HG03439 (cell line): ENCODE measurements at regions not wholly inside any gene's neighbourhood (a gene's known extent, or its start where the extent isn't known, plus 50 kb on each side); places are given as distances from the start of the nearest gene placed in this dataset.

Experiments
- ATAC-seq: cut with Tn5 transposase; IDR thresholded peaks from one replicate; pipeline ENCODE4 v1.9.1; 2021; ENCODE audit warnings: mild to moderate bottlenecking, moderate library complexity; ENCODE audit not compliant: unreplicated experiment

GRCh38 chr2:219766658-219767057, 139.2 kb downstream of the SLC4A3 start:
- ATAC-seq, result no peak

GRCh38 chr2:219769090-219769910, 141.9 kb downstream of the SLC4A3 start:
- ATAC-seq, result no peak

GRCh38 chr2:219772103-219772635, 144.7 kb downstream of the SLC4A3 start:
- ATAC-seq, result no peak

GRCh38 chr2:219772697-219773096, 145.3 kb downstream of the SLC4A3 start:
- ATAC-seq, result no peak

- no peak for ATAC-seq
Measured at GRCh38 chr2:219775506-219775905, 148.1 kb downstream of the SLC4A3 start.

- no peak for ATAC-seq
Measured at GRCh38 chr2:219777388-219777787, 150.0 kb downstream of the SLC4A3 start.

- ATAC-seq, result no peak
Measured at GRCh38 chr2:219778189-219778588, 150.8 kb downstream of the SLC4A3 start.

- no peak for ATAC-seq
Measured at GRCh38 chr2:219782737-219783348, 155.4 kb downstream of the SLC4A3 start.

GRCh38 chr2:219783359-219783975, 156.0 kb downstream of the SLC4A3 start:
- ATAC-seq, result no peak

GRCh38 chr2:219784178-219784577, 156.7 kb downstream of the SLC4A3 start:
- ATAC-seq, result no peak

GRCh38 chr2:219789476-219789875, 162.0 kb downstream of the SLC4A3 start:
- ATAC-seq, result no peak

- no peak for ATAC-seq
Measured at GRCh38 chr2:219792446-219792845, 165.0 kb downstream of the SLC4A3 start.

- no peak for ATAC-seq
Measured at GRCh38 chr2:219798430-219798829, 171.0 kb downstream of the SLC4A3 start.

- ATAC-seq, result no peak
Measured at GRCh38 chr2:219803294-219803693, 175.9 kb downstream of the SLC4A3 start.

- ATAC-seq, result no peak
Measured at GRCh38 chr2:219810895-219811294, 183.5 kb downstream of the SLC4A3 start.

GRCh38 chr2:219812672-219813071, 185.2 kb downstream of the SLC4A3 start:
- ATAC-seq, result no peak

- ATAC-seq, result no peak
Measured at GRCh38 chr2:219820767-219821166, 193.3 kb downstream of the SLC4A3 start.

- ATAC-seq, result no peak
Measured at GRCh38 chr2:219823574-219823973, 196.1 kb downstream of the SLC4A3 start.

- ATAC-seq, result no peak
Measured at GRCh38 chr2:219824996-219825395, 197.6 kb downstream of the SLC4A3 start.

- ATAC-seq, result no peak
Measured at GRCh38 chr2:219828127-219828526, 200.7 kb downstream of the SLC4A3 start.

GRCh38 chr2:219829667-219830352, 202.4 kb downstream of the SLC4A3 start:
- no peak for ATAC-seq
